ENCODE measurements at regions not wholly inside any gene's neighbourhood (a gene's known extent, or its start where the extent isn't known, plus 50 kb on each side); places are given as distances from the start of the nearest gene placed in this dataset.

GRCh38 chr12:115424003-115424402, 740.0 kb upstream of the TBX3 start:
- H3K27ac ChIP-seq (ENCODE audit: low read depth, low read length), result no peak overlapping the region
- H3K4me3 ChIP-seq (ENCODE audit: low read depth in 1 of 5, low read length in 5 of 5), result no peak overlapping the region

GRCh38 chr12:115423546-115423987, 739.6 kb upstream of the TBX3 start:
- no peaks in the 10 kb centered on the region for H3K27me3 ChIP-seq (ENCODE audit: control insufficient read depth in 5 of 5, insufficient read depth in 4 of 5, low read length in 5 of 5)
- no peak overlapping the region for H3K27ac ChIP-seq (ENCODE audit: low read depth, low read length)
- no peak overlapping the region for H3K4me3 ChIP-seq (ENCODE audit: low read depth in 1 of 5, low read length in 5 of 5)
- H3K9me3 ChIP-seq (ENCODE audit: control insufficient read depth in 5 of 5, low read length in 5 of 5), result no peaks in the 10 kb centered on the region
- peaks cover 0 to 8% (median 5%) of the 10 kb centered on the region in 5 donors for H3K4me1 ChIP-seq (ENCODE audit: control insufficient read depth in 5 of 5, insufficient read depth in 5 of 5, low read length in 5 of 5)
- H3K36me3 ChIP-seq (ENCODE audit: control insufficient read depth in 5 of 5, insufficient read depth in 5 of 5, low read length in 5 of 5), result no peaks in the 10 kb centered on the region
- no peak overlapping the region for H3K9ac ChIP-seq (ENCODE audit: low read length in 5 of 5)

More at GRCh38 chr12:115424003-115424402, 740.0 kb upstream of the TBX3 start:
- Histone ChIP-seq H3K27me3 (ENCODE audit: control insufficient read depth in 5 of 5, insufficient read depth in 4 of 5, low read length in 5 of 5) (no peaks in the 10 kb centered on the region), H3K9ac (ENCODE audit: low read length in 5 of 5) (no peak overlapping the region), H3K36me3 (ENCODE audit: control insufficient read depth in 5 of 5, insufficient read depth in 5 of 5, low read length in 5 of 5) (no peaks in the 10 kb centered on the region), H3K9me3 (ENCODE audit: control insufficient read depth in 5 of 5, low read length in 5 of 5) (no peaks in the 10 kb centered on the region), H3K4me1 (ENCODE audit: control insufficient read depth in 5 of 5, insufficient read depth in 5 of 5, low read length in 5 of 5) (peaks cover 0 to 8% (median 5%) of the 10 kb centered on the region in 5 donors)

DNA sequence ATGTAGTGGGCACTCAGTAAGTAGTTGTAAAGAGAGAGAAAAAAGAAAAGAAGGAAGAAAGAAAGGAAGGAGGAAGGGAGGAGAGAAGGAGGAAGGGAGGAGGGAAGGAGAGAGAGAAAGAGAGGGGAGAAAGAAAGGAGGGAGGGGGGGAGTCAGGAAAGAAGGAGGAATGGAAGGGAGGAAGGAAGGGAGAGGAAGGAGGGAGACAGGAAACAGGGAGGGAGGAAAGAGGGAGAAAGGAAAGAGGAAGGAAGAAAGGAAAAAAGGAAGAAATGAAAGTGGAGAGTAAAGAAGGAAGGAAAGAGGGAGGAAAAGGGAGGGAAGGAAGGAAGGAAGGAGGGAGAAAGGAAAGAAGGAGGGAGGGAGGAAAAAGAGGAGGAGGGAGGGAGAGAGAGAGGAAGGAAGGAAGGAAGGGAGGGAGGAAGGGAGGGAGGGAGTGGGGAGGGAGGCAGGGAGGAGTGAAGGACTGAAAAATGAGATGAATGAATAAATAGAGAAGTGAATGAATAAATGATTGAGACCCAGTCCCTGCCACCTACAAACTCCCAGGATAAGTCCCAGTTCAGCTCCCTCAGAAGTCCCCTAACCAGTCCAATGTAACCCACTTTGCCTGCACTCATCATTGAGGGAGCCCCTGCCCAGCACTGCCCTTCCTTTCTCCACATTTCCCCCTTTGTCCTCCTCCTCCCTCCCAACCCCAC, 739.0 kb upstream of the TBX3 start:
- Histone ChIP-seq H3K4me1 (ENCODE audit: control insufficient read depth in 5 of 5, insufficient read depth in 5 of 5, low read length in 5 of 5) (peaks cover 0 to 8% (median 5%) of the 10 kb centered on the region in 5 donors), H3K36me3 (ENCODE audit: control insufficient read depth in 5 of 5, insufficient read depth in 5 of 5, low read length in 5 of 5) (no peaks in the 10 kb centered on the region), H3K4me3 (ENCODE audit: low read depth in 1 of 5, low read length in 5 of 5) (no peak overlapping the region), H3K27me3 (ENCODE audit: control insufficient read depth in 5 of 5, insufficient read depth in 4 of 5, low read length in 5 of 5) (no peaks in the 10 kb centered on the region), H3K9me3 (ENCODE audit: control insufficient read depth in 5 of 5, low read length in 5 of 5) (no peaks in the 10 kb centered on the region), H3K27ac (ENCODE audit: low read depth, low read length) (no peak overlapping the region), H3K9ac (ENCODE audit: low read length in 5 of 5) (no peak overlapping the region)

- Histone ChIP-seq H3K27me3 (ENCODE audit: control insufficient read depth in 5 of 5, insufficient read depth in 4 of 5, low read length in 5 of 5) (no peaks in the 10 kb centered on the region), H3K27ac (ENCODE audit: low read depth, low read length) (no peak overlapping the region), H3K36me3 (ENCODE audit: control insufficient read depth in 5 of 5, insufficient read depth in 5 of 5, low read length in 5 of 5) (no peaks in the 10 kb centered on the region), H3K9me3 (ENCODE audit: control insufficient read depth in 5 of 5, low read length in 5 of 5) (no peaks in the 10 kb centered on the region), H3K4me3 (ENCODE audit: low read depth in 1 of 5, low read length in 5 of 5) (no peak overlapping the region), H3K4me1 (ENCODE audit: control insufficient read depth in 5 of 5, insufficient read depth in 5 of 5, low read length in 5 of 5) (peaks cover 0 to 8% (median 5%) of the 10 kb centered on the region in 5 donors), H3K9ac (ENCODE audit: low read length in 5 of 5) (no peak overlapping the region)
Observed at GRCh38 chr12:115421796-115422709, 738.1 kb upstream of the TBX3 start.

GRCh38 chr12:115421350-115421749, 737.4 kb upstream of the TBX3 start:
- no peaks in the 10 kb centered on the region for H3K36me3 ChIP-seq (ENCODE audit: control insufficient read depth in 5 of 5, insufficient read depth in 5 of 5, low read length in 5 of 5)
- peaks cover 0 to 8% (median 5%) of the 10 kb centered on the region in 5 donors for H3K4me1 ChIP-seq (ENCODE audit: control insufficient read depth in 5 of 5, insufficient read depth in 5 of 5, low read length in 5 of 5)
- no peak overlapping the region for H3K9ac ChIP-seq (ENCODE audit: low read length in 5 of 5)
- no peak overlapping the region for H3K27ac ChIP-seq (ENCODE audit: low read depth, low read length)
- no peak overlapping the region for H3K4me3 ChIP-seq (ENCODE audit: low read depth in 1 of 5, low read length in 5 of 5)
- no peaks in the 10 kb centered on the region for H3K9me3 ChIP-seq (ENCODE audit: control insufficient read depth in 5 of 5, low read length in 5 of 5)
- no peaks in the 10 kb centered on the region for H3K27me3 ChIP-seq (ENCODE audit: control insufficient read depth in 5 of 5, insufficient read depth in 4 of 5, low read length in 5 of 5)

DNA sequence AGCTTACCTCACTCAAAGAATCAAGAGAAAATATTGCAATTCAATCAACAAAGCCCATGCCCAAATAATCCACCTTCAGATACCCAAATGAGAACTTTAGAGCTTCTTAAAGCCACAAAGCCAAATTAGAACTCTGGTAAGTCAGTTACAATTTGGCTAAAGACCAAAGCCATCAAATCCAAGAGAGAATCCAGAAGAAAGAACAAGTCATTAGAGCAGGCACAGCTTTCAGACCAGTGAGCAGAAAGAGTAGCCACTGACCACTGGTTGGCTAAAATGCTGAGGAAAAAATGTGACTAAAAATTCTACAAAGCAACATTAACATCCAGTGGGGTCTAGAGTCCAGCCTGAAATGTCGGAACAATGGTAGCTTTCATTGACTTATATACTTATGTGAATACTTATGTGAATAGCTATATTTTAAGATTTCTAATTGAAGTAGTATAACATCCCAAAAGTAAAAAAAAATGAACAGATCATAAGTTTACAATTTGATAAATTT, 735.2 kb upstream of the TBX3 start:
- Histone ChIP-seq H3K27me3 (ENCODE audit: control insufficient read depth in 5 of 5, insufficient read depth in 4 of 5, low read length in 5 of 5) (no peaks in the 10 kb centered on the region), H3K9me3 (ENCODE audit: control insufficient read depth in 5 of 5, low read length in 5 of 5) (no peaks in the 10 kb centered on the region), H3K36me3 (ENCODE audit: control insufficient read depth in 5 of 5, insufficient read depth in 5 of 5, low read length in 5 of 5) (no peaks in the 10 kb centered on the region), H3K4me1 (ENCODE audit: control insufficient read depth in 5 of 5, insufficient read depth in 5 of 5, low read length in 5 of 5) (peaks cover 0 to 8% (median 5%) of the 10 kb centered on the region in 5 donors), H3K9ac (ENCODE audit: low read length in 5 of 5) (no peak overlapping the region), H3K4me3 (ENCODE audit: low read depth in 1 of 5, low read length in 5 of 5) (no peak overlapping the region), H3K27ac (ENCODE audit: low read depth, low read length) (no peak overlapping the region)

DNA sequence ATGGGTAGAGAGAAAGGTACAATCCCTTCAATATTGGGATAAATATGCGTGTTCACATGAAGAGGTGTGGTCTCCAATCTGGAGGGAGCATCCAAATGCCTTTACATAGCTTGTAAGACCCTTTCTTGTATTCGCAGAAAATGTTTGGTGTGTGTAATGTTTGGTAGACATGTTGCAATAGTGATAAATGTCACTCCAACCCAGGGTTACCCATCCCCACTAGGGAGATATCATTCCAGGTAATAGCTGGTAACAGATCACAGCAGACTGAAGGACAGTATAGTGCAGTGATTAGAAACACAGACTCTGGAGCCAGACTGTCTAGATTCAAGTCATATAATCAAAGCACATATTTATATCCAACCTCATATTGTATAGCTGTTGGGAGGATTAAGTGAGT, 733.6 kb upstream of the TBX3 start:
- Histone ChIP-seq H3K9me3 (ENCODE audit: control insufficient read depth in 5 of 5, low read length in 5 of 5) (no peaks in the 10 kb centered on the region), H3K27ac (ENCODE audit: low read depth, low read length) (no peak overlapping the region), H3K36me3 (ENCODE audit: control insufficient read depth in 5 of 5, insufficient read depth in 5 of 5, low read length in 5 of 5) (no peaks in the 10 kb centered on the region), H3K9ac (ENCODE audit: low read length in 5 of 5) (no peak overlapping the region), H3K4me3 (ENCODE audit: low read depth in 1 of 5, low read length in 5 of 5) (no peak overlapping the region), H3K4me1 (ENCODE audit: control insufficient read depth in 5 of 5, insufficient read depth in 5 of 5, low read length in 5 of 5) (peaks cover 0 to under 1% (median 0%) of the 10 kb centered on the region in 5 donors), H3K27me3 (ENCODE audit: control insufficient read depth in 5 of 5, insufficient read depth in 4 of 5, low read length in 5 of 5) (no peaks in the 10 kb centered on the region)

GRCh38 chr12:115416869-115417268, 732.9 kb upstream of the TBX3 start:
- H3K4me1 ChIP-seq (ENCODE audit: control insufficient read depth in 5 of 5, insufficient read depth in 5 of 5, low read length in 5 of 5), result no peaks in the 10 kb centered on the region
- H3K4me3 ChIP-seq (ENCODE audit: low read depth in 1 of 5, low read length in 5 of 5), result no peak overlapping the region
- no peak overlapping the region for H3K9ac ChIP-seq (ENCODE audit: low read length in 5 of 5)
- no peaks in the 10 kb centered on the region for H3K27me3 ChIP-seq (ENCODE audit: control insufficient read depth in 5 of 5, insufficient read depth in 4 of 5, low read length in 5 of 5)
- no peaks in the 10 kb centered on the region for H3K36me3 ChIP-seq (ENCODE audit: control insufficient read depth in 5 of 5, insufficient read depth in 5 of 5, low read length in 5 of 5)
- no peaks in the 10 kb centered on the region for H3K9me3 ChIP-seq (ENCODE audit: control insufficient read depth in 5 of 5, low read length in 5 of 5)
- no peak overlapping the region for H3K27ac ChIP-seq (ENCODE audit: low read depth, low read length)

DNA sequence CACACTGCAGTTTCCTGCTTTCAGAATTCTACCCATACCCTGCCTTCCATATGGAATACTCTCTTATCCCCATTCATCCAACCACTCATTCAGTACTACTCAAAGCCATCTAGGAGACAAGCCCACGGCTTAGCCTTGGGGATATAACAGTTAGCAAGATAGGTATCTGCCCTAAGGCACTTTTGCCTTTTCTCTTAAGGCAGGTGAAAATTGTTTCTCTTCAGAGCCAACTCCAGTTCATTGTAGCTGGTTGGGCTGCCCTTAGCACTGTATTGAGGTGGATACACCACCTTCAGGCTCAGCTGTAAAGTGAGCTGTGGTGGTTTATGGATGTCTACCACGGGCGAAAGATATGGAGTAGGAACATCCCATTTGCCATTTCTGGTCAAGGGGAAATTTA, 729.7 kb upstream of the TBX3 start:
- Histone ChIP-seq H3K27me3 (ENCODE audit: control insufficient read depth in 5 of 5, insufficient read depth in 4 of 5, low read length in 5 of 5) (no peaks in the 10 kb centered on the region), H3K36me3 (ENCODE audit: control insufficient read depth in 5 of 5, insufficient read depth in 5 of 5, low read length in 5 of 5) (no peaks in the 10 kb centered on the region), H3K4me3 (ENCODE audit: low read depth in 1 of 5, low read length in 5 of 5) (no peak overlapping the region), H3K9ac (ENCODE audit: low read length in 5 of 5) (no peak overlapping the region), H3K4me1 (ENCODE audit: control insufficient read depth in 5 of 5, insufficient read depth in 5 of 5, low read length in 5 of 5) (no peaks in the 10 kb centered on the region), H3K9me3 (ENCODE audit: control insufficient read depth in 5 of 5, low read length in 5 of 5) (no peaks in the 10 kb centered on the region), H3K27ac (ENCODE audit: low read depth, low read length) (no peak overlapping the region)

DNA sequence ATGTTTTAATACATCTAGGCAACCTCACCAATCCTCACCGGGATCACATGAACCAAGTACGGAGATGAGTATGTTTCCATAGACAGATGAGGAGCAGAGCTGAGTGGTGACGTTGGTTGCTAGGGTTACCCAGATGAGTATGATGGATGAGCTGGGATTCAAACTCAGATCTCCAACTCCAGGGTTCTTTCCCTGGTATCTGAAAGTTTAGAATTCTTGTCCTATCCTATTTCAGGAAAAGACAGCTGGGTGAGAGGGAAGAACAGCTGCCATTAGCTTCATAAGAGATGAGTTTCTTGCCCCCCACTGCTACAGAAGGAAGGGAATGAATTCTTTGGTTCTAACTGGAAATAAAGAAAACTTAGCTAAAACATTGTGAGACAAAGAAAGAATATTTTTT, 728.9 kb upstream of the TBX3 start:
- H3K9ac ChIP-seq (ENCODE audit: low read length in 5 of 5), result no peak overlapping the region
- H3K27me3 ChIP-seq (ENCODE audit: control insufficient read depth in 5 of 5, insufficient read depth in 4 of 5, low read length in 5 of 5), result no peaks in the 10 kb centered on the region
- no peak overlapping the region for H3K4me3 ChIP-seq (ENCODE audit: low read depth in 1 of 5, low read length in 5 of 5)
- no peaks in the 10 kb centered on the region for H3K9me3 ChIP-seq (ENCODE audit: control insufficient read depth in 5 of 5, low read length in 5 of 5)
- no peaks in the 10 kb centered on the region for H3K36me3 ChIP-seq (ENCODE audit: control insufficient read depth in 5 of 5, insufficient read depth in 5 of 5, low read length in 5 of 5)
- H3K27ac ChIP-seq (ENCODE audit: low read depth, low read length), result no peak overlapping the region
- H3K4me1 ChIP-seq (ENCODE audit: control insufficient read depth in 5 of 5, insufficient read depth in 5 of 5, low read length in 5 of 5), result no peaks in the 10 kb centered on the region
